CD4-positive, alpha-beta T cell (primary cell): ENCODE measurements at regions not wholly inside any gene's neighbourhood (a gene's known extent, or its start where the extent isn't known, plus 50 kb on each side); places are given as distances from the start of the nearest gene placed in this dataset.

Experiments used
- ATAC-seq: fragments of 200-7000 bp; cut with Tn5 transposase; one replicate; pipeline ENCODE4 v1.10.0; 2022; ENCODE audit warnings: mild to moderate bottlenecking; ENCODE audit not compliant: poor library complexity
- CTCF ChIA-PET: fragments of 350-600 bp; sonication (Branson Sonifier 250); formaldehyde crosslinking; loops from one replicate; lab custom pipeline; 2021; ENCODE audit warnings: antibody characterized with exemption, inconsistent platforms; lab: Charles Lee
- POLR2A ChIA-PET: fragments of 350-600 bp; sonication (Branson Sonifier 250); formaldehyde crosslinking; loops from one replicate; lab custom pipeline; 2021; ENCODE audit warnings: antibody characterized with exemption, inconsistent platforms; lab: Charles Lee
- DNase-seq, 14 experiments: peaks; one replicate each; pipeline ENCODE4 v3.0.0-alpha.2; 2013 to 2020; ENCODE audit warnings: mixed read lengths in 2 of 14
- H3K27ac ChIP-seq, 2 donors: one replicate each; pipeline versions ENCODE4 v1.5.1 to v1.7.0; 2013; ENCODE audit warnings: low read length in 2 of 2, low read depth in 1 of 2, mild to moderate bottlenecking in 1 of 2
- H3K27me3 ChIP-seq, 2 experiments: 1 replicate in 1 of 2; 2 replicates in 1 of 2; pipeline versions ENCODE4 v1.6.1 to v1.7.0; 2013; ENCODE audit warnings: low read length in 2 of 2, control low read depth in 1 of 2, mild to moderate bottlenecking in 1 of 2, moderate library complexity in 1 of 2; ENCODE audit not compliant: insufficient read depth in 2 of 2, control insufficient read depth in 1 of 2
- H3K36me3 ChIP-seq: one replicate; pipeline ENCODE4 v1.6.1; 2013; ENCODE audit warnings: low read length, control low read depth; ENCODE audit not compliant: insufficient read depth
- H3K4me1 ChIP-seq: one replicate; pipeline ENCODE4 v1.6.1; 2013; ENCODE audit warnings: low read length, control low read depth; ENCODE audit not compliant: insufficient read depth
- H3K4me3 ChIP-seq: one replicate; pipeline ENCODE4 v1.5.1; 2013; ENCODE audit warnings: mild to moderate bottlenecking, low read length, moderate library complexity
- H3K9me3 ChIP-seq, 2 experiments: 1 replicate in 1 of 2; 2 replicates in 1 of 2; pipeline versions ENCODE4 v1.6.1 to v1.7.0; 2013; ENCODE audit warnings: low read length in 2 of 2, mild to moderate bottlenecking in 2 of 2, control low read depth in 1 of 2, moderate library complexity in 1 of 2; ENCODE audit not compliant: control insufficient read depth in 1 of 2, insufficient read depth in 1 of 2
- H3K27ac Mint-ChIP-seq: one replicate; pipeline ENCODE4 v1.8.0; 2020; ENCODE audit warnings: mixed read lengths
- H3K27me3 Mint-ChIP-seq: one replicate; pipeline ENCODE4 v1.8.0; 2021; ENCODE audit warnings: mixed read lengths
- H3K36me3 Mint-ChIP-seq: one replicate; pipeline ENCODE4 v1.8.0; 2021; ENCODE audit warnings: low read depth, mixed read lengths
- H3K4me1 Mint-ChIP-seq: one replicate; pipeline ENCODE4 v1.8.0; 2021; ENCODE audit warnings: low read depth, mixed read lengths
- H3K4me3 Mint-ChIP-seq: one replicate; pipeline ENCODE4 v1.8.0; 2020; ENCODE audit warnings: mild to moderate bottlenecking, mixed read lengths
- H3K9me3 Mint-ChIP-seq: one replicate; pipeline ENCODE4 v1.8.0; 2020; ENCODE audit warnings: mixed read lengths
- intact Hi-C, 2 experiments: fragments of 100-400 bp; cut with DNase I in 1 of 2; cut with micrococcal nuclease in 1 of 2; formaldehyde crosslinking; loops; one replicate each; pipeline versions ENCODE4 v1.15.1 to v1.9.0; 2023 to 2025; cut with DNase I, micrococcal nuclease
- TF ChIP-seq, protein P1 (sequence below): fragments of 200-600 bp; IDR thresholded peaks from one replicate; pipeline ENCODE4 v1.8.0; 2022; ENCODE audit warnings: antibody characterized with exemption, mild to moderate bottlenecking

DNA sequence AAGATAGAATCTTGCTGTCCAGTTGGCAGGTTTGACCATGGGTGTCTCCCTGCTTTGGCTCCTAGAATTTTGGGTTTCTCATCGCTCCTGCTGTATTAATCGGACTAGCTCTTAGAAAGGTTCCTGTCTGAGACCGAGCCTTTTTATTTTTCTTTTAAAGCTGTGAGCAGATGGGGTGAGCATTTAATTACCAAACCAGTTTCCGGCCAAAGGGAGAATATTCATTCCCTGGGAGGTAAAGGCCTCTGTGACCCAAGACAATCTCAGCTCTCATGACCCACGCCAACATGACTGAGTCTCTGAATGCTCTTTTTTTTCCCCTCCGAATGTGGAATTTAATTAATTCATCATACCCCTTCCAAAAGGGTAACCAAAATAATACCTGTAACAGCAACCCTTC, 464.7 kb upstream of the TMEM132C start:
- Mint-ChIP-seq H3K9me3 (no peaks in the 10 kb centered on the region), H3K4me1 (no peaks in the 10 kb centered on the region), H3K27me3 (no peaks in the 10 kb centered on the region), H3K4me3 (no peak overlapping the region), H3K36me3 (no peaks in the 10 kb centered on the region), H3K27ac (no peak overlapping the region)
- intact Hi-C loops = no loop called here
- Histone ChIP-seq H3K27ac (no peak overlapping the region), H3K4me1 (no peaks in the 10 kb centered on the region), H3K36me3 (no peaks in the 10 kb centered on the region), H3K4me3 (no peak overlapping the region), H3K9me3 (peaks cover 0 to 4% of the 10 kb centered on the region in 2 experiments), H3K27me3 (no peaks in the 10 kb centered on the region)
- TF ChIP-seq, protein P1, sequence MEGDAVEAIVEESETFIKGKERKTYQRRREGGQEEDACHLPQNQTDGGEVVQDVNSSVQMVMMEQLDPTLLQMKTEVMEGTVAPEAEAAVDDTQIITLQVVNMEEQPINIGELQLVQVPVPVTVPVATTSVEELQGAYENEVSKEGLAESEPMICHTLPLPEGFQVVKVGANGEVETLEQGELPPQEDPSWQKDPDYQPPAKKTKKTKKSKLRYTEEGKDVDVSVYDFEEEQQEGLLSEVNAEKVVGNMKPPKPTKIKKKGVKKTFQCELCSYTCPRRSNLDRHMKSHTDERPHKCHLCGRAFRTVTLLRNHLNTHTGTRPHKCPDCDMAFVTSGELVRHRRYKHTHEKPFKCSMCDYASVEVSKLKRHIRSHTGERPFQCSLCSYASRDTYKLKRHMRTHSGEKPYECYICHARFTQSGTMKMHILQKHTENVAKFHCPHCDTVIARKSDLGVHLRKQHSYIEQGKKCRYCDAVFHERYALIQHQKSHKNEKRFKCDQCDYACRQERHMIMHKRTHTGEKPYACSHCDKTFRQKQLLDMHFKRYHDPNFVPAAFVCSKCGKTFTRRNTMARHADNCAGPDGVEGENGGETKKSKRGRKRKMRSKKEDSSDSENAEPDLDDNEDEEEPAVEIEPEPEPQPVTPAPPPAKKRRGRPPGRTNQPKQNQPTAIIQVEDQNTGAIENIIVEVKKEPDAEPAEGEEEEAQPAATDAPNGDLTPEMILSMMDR = no peak
- CTCF ChIA-PET = no interaction called here
- no peak for ATAC-seq
- POLR2A ChIA-PET = no interaction called here
- DNase-seq = no peak

DNA sequence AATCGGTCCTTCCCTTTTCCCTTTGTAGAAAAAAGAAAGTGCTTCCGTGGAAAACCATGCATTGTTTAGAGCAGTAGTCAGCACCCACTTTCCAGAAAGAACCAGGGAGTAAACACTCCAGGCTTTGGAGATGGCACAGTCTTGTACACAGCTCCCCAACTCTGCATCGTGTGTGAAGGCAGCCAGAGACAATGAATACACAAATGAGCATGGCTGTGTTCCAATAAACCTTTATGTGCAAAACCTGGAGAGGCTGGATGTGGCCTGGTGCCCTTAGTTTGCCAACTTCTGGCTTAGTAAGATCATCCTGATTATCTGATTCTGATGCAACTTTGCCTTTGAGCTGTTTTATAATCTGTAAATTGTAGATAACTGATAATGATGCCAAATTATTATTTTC, 463.4 kb upstream of the TMEM132C start:
- no peaks in the 10 kb centered on the region for H3K9me3 Mint-ChIP-seq
- CTCF ChIA-PET = no interaction called here
- POLR2A ChIA-PET = no interaction called here

DNA sequence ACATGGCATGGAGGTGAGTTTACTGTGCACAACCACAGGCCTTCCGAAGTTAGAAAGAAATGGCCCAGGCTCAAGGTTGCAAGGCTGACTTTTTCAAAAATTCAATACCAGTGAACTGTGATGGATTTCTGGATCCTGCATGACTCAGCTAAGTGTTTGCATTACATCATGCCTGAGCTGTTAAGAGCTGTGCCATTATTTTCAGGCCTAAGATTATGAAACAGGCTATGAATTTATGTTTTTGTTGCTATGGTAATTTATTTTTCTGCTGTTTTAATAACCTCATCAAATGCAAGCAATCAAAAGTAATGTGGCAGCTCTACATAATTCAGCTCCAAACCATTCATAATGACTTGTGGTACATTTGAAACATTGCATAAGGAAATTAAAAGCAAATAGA, 457.7 kb upstream of the TMEM132C start:
- Histone ChIP-seq H3K4me1 (no peaks in the 10 kb centered on the region), H3K4me3 (no peak overlapping the region), H3K9me3 (peaks cover 0 to 7% of the 10 kb centered on the region in 2 experiments), H3K27me3 (no peaks in the 10 kb centered on the region), H3K27ac (no peak overlapping the region), H3K36me3 (no peaks in the 10 kb centered on the region)
- no peaks in the 10 kb centered on the region for H3K4me1 Mint-ChIP-seq
- no peaks in the 10 kb centered on the region for H3K27me3 Mint-ChIP-seq
- peaks cover 7% of the 10 kb centered on the region for H3K9me3 Mint-ChIP-seq
- ATAC-seq (no peak), DNase-seq (no peak)
- ChIA-PET CTCF (interaction anchor here (0.5 kb wide), 1 partner anchor 35 kb away, joined by 3 read pairs; no protein-coding TSS in a partner anchor), POLR2A (no interaction called here)
- intact Hi-C loops = no loop called here
- H3K36me3 Mint-ChIP-seq = no peaks in the 10 kb centered on the region
- H3K27ac Mint-ChIP-seq = no peak overlapping the region
- no peak overlapping the region for H3K4me3 Mint-ChIP-seq
- TF ChIP-seq, protein P1 = no peak

More for the DNA sequence above, 463.4 kb upstream of the TMEM132C start:
- no peaks in the 10 kb centered on the region for H3K27me3 ChIP-seq
- H3K27ac ChIP-seq = no peak overlapping the region
- H3K36me3 ChIP-seq = no peaks in the 10 kb centered on the region
- Mint-ChIP-seq H3K27ac (no peak overlapping the region), H3K36me3 (no peaks in the 10 kb centered on the region), H3K4me3 (no peak overlapping the region), H3K27me3 (no peaks in the 10 kb centered on the region), H3K4me1 (no peaks in the 10 kb centered on the region)
- H3K4me1 ChIP-seq = no peaks in the 10 kb centered on the region
- H3K4me3 ChIP-seq = no peak overlapping the region
- DNase-seq (no peak), ATAC-seq (no peak)
- no peaks in the 10 kb centered on the region for H3K9me3 ChIP-seq
- TF ChIP-seq, protein P1 = no peak
- intact Hi-C loops = no loop called here
